IMR-90 (cell line): ENCODE measurements at regions not wholly inside any gene's neighbourhood (a gene's known extent, or its start where the extent isn't known, plus 50 kb on each side); places are given as distances from the start of the nearest gene placed in this dataset.
"Not testable (repeated sequence)": the region's sequence is repeated elsewhere in the genome, so short reads cannot be mapped to it uniquely, and the experiment has no call there.

Experiments
- ATAC-seq: fragments of 200-7000 bp; cut with Tn5 transposase; 2 replicates; pipeline ENCODE4 v1.9.1; 2020; ENCODE audit warnings: low read depth, mild to moderate bottlenecking, moderate library complexity
- BruUV-seq: library from RNA; stranded (reverse); fragments of 400-500 nt; replicated peaks from 2 replicates; lab custom pipeline; 2021; lab: Mats Ljungman, UMichigan
- CTCF ChIA-PET: fragments of 300-600 bp; formaldehyde crosslinking; extraction: SDS; loops from one replicate; lab custom pipeline; 2021; ENCODE audit warnings: antibody characterized with exemption; lab: Yijun Ruan, JAX
- POLR2A ChIA-PET: fragments of 300-600 bp; sonication (Branson Sonifier 250); formaldehyde crosslinking; loops from one replicate; lab custom pipeline; 2022; ENCODE audit warnings: antibody characterized with exemption; ENCODE audit not compliant: unreplicated experiment; lab: Charles Lee
- DNase-seq: peaks from one replicate; pipeline ENCODE4 v3.0.0; 2013
- H2AFZ ChIP-seq: replicated peaks from 2 replicates; pipeline ENCODE3; 2013; ENCODE audit warnings: low read length, mild to moderate bottlenecking; ENCODE audit not compliant: poor library complexity
- H2AK5ac ChIP-seq: 2 replicates; pipeline ENCODE4 v1.6.1; 2013; ENCODE audit warnings: low read depth, low read length, inconsistent platforms
- H2AK9ac ChIP-seq: replicated peaks from 2 replicates; pipeline ENCODE3; 2013; ENCODE audit warnings: mild to moderate bottlenecking, low read depth, low read length, moderate library complexity; ENCODE audit not compliant: poor library complexity
- H2BK120ac ChIP-seq: 2 replicates; pipeline ENCODE4 v1.6.1; 2013; ENCODE audit warnings: low read depth, low read length, inconsistent platforms
- H2BK15ac ChIP-seq: 3 replicates; pipeline ENCODE4 v1.6.1; 2013; ENCODE audit warnings: low read depth, low read length, inconsistent platforms
- H2BK20ac ChIP-seq: 2 replicates; pipeline ENCODE4 v1.6.1; 2013; ENCODE audit warnings: low read depth, mild to moderate bottlenecking, inconsistent platforms, low read length, moderate library complexity
- H2BK5ac ChIP-seq: 2 replicates; pipeline ENCODE4 v1.6.1; 2013; ENCODE audit warnings: mild to moderate bottlenecking, low read depth, low read length, inconsistent platforms; ENCODE audit not compliant: poor library complexity, severe bottlenecking
- H3K14ac ChIP-seq: replicated peaks from 2 replicates; pipeline ENCODE4 v1.6.1; 2013; ENCODE audit warnings: low read depth, low read length, inconsistent platforms
- H3K18ac ChIP-seq: 2 replicates; pipeline ENCODE4 v1.6.1; 2013; ENCODE audit warnings: low read depth, low read length, control low read depth
- H3K23ac ChIP-seq: 2 replicates; pipeline ENCODE4 v1.6.1; 2013; ENCODE audit warnings: low read depth, low read length, inconsistent platforms
- H3K27ac ChIP-seq: 2 replicates; pipeline ENCODE4 v1.5.1; 2013; ENCODE audit warnings: mild to moderate bottlenecking, control low read depth, low read length; ENCODE audit not compliant: insufficient read depth
- H3K27me3 ChIP-seq: 2 replicates; pipeline ENCODE4 v1.6.1; 2013; ENCODE audit warnings: low read length; ENCODE audit not compliant: control insufficient read depth, insufficient read depth
- H3K36me3 ChIP-seq: 2 replicates; pipeline ENCODE4 v1.6.1; 2013; ENCODE audit warnings: low read length, mixed read lengths; ENCODE audit not compliant: control insufficient read depth, insufficient read depth
- H3K4ac ChIP-seq: 2 replicates; pipeline ENCODE4 v1.6.1; 2013; ENCODE audit warnings: low read depth, low read length, inconsistent platforms
- H3K4me1 ChIP-seq: 2 replicates; pipeline ENCODE4 v1.6.1; 2013; ENCODE audit warnings: low read length, mixed read lengths; ENCODE audit not compliant: control insufficient read depth, insufficient read depth
- H3K4me2 ChIP-seq: 2 replicates; pipeline ENCODE4 v1.6.1; 2013; ENCODE audit warnings: low read depth, mild to moderate bottlenecking, control low read depth, low read length, moderate library complexity
- H3K4me3 ChIP-seq: 2 replicates; pipeline ENCODE4 v1.5.1; 2013; ENCODE audit warnings: low read depth, mild to moderate bottlenecking, control low read depth, low read length, moderate library complexity; ENCODE audit not compliant: insufficient read depth
- H3K56ac ChIP-seq: 2 replicates; pipeline ENCODE4 v1.6.1; 2013; ENCODE audit warnings: low read length, inconsistent platforms; ENCODE audit not compliant: insufficient read depth; ENCODE audit errors: extremely low read depth
- H3K79me1 ChIP-seq, 2 experiments: 2 replicates each; pipeline ENCODE4 v1.6.1; 2013; ENCODE audit warnings: low read length in 2 of 2, inconsistent platforms in 1 of 2, low read depth in 1 of 2
- H3K9ac ChIP-seq: 2 replicates; pipeline ENCODE4 v1.6.1; 2013; ENCODE audit warnings: low read depth, low read length, control low read depth
- H3K9me1 ChIP-seq: 2 replicates; pipeline ENCODE4 v1.6.1; 2013; ENCODE audit warnings: low read length, inconsistent platforms; ENCODE audit not compliant: insufficient read depth
- H3K9me3 ChIP-seq: 2 replicates; pipeline ENCODE4 v1.6.1; 2013; ENCODE audit warnings: low read length; ENCODE audit not compliant: control insufficient read depth, insufficient read depth
- H4K20me1 ChIP-seq: 2 replicates; pipeline ENCODE4 v1.6.1; 2013; ENCODE audit warnings: low read length, inconsistent platforms; ENCODE audit not compliant: insufficient read depth
- H4K5ac ChIP-seq: 2 replicates; pipeline ENCODE4 v1.6.1; 2013; ENCODE audit warnings: mild to moderate bottlenecking, low read depth, low read length, control low read depth
- H4K8ac ChIP-seq, 2 experiments: 2 replicates each; pipeline ENCODE4 v1.6.1; 2013; ENCODE audit warnings: low read depth in 2 of 2, low read length in 2 of 2, control low read depth in 1 of 2, inconsistent platforms in 1 of 2
- H4K91ac ChIP-seq: 2 replicates; pipeline ENCODE4 v1.6.1; 2013; ENCODE audit warnings: low read depth, low read length, inconsistent platforms; ENCODE audit not compliant: insufficient read depth
- BHLHE40 ChIP-seq: fragments of 150-350 bp; IDR thresholded peaks from 2 replicates; pipeline ENCODE4 v1.6.1; 2016; ENCODE audit warnings: mild to moderate bottlenecking, low read depth, low read length
- CEBPB ChIP-seq: IDR thresholded peaks from 2 replicates; pipeline ENCODE4 v1.6.1; 2012; ENCODE audit warnings: low read depth, low read length, improper control_type of control experiment
- FOS ChIP-seq: fragments of 150-350 bp; IDR thresholded peaks from 2 replicates; pipeline ENCODE4 v1.6.1; 2016; ENCODE audit warnings: low read depth, low read length
- MAFK ChIP-seq: IDR thresholded peaks from 2 replicates; pipeline ENCODE4 v1.6.1; 2012; ENCODE audit warnings: low read depth, low read length, improper control_type of control experiment
- MXI1 ChIP-seq: IDR thresholded peaks from 2 replicates; pipeline ENCODE4 v1.6.1; 2012; ENCODE audit warnings: low read depth, mild to moderate bottlenecking, low read length, moderate library complexity, borderline replicate concordance
- SMC3 ChIP-seq: fragments of 150-350 bp; IDR thresholded peaks from 2 replicates; pipeline ENCODE4 v1.6.1; 2016; ENCODE audit warnings: low read depth, mild to moderate bottlenecking, antibody characterized with exemption, low read length, moderate library complexity
- WGBS, 2 experiments: methylation state at CpG; one replicate each; pipeline versions ENCODE4 v1.1.5 to v1.1.7; 2013; ENCODE audit warnings: missing lambda C conversion rate in 2 of 2; ENCODE audit not compliant: insufficient read length in 1 of 2; ENCODE audit errors: extremely low coverage in 2 of 2; 5-methylcytosine and 5-hydroxymethylcytosine counted together
- dilution Hi-C: fragments of 300-500 bp; cut with HindIII; formaldehyde crosslinking; loops from one replicate; pipeline ENCODE4 v1.14.3; 2018; ENCODE audit warnings: low sequenced_read_pairs; ENCODE audit not compliant: unreplicated experiment
- in situ Hi-C: fragments of 300-500 bp; cut with MboI; formaldehyde crosslinking; loops from 3 replicates; pipeline ENCODE4 v1.14.3; 2019; ENCODE audit warnings: low sequenced_read_pairs, inconsistent platforms, mixed read lengths
- intact Hi-C: fragments of 100-400 bp; cut with micrococcal nuclease; formaldehyde crosslinking; loops from 2 replicates; pipeline ENCODE4 v1.10.0; 2022

- Histone ChIP-seq H3K14ac (no peak overlapping the region), H3K4ac (no peak overlapping the region), H2AK5ac (no peak overlapping the region), H3K9me3 (no peaks in the 10 kb centered on the region), H4K5ac (no peak overlapping the region), H3K27me3 (no peaks in the 10 kb centered on the region), H2BK120ac (no peak overlapping the region), H2BK15ac (no peak overlapping the region), H3K4me1 (no peaks in the 10 kb centered on the region), H4K91ac (no peak overlapping the region), H4K20me1 (no peaks in the 10 kb centered on the region), H3K27ac (no peak overlapping the region), H3K4me2 (no peak overlapping the region), H3K9me1 (peaks cover 3% of the 10 kb centered on the region; the same call in 1 of the 2 replicates), H3K79me1 (no peaks in the 10 kb centered on the region), H2AFZ (no peak overlapping the region), H2AK9ac (no peak overlapping the region), H3K23ac (no peak overlapping the region), H3K56ac (no peak overlapping the region), H3K36me3 (no peaks in the 10 kb centered on the region), H3K9ac (no peak overlapping the region), H3K4me3 (no peak overlapping the region), H2BK5ac (no peak overlapping the region), H2BK20ac (no peak overlapping the region), H4K8ac (no peak overlapping the region), H3K18ac (no peak overlapping the region)
- peak; percentile 1 for DNase-seq
- dilution Hi-C loops (no loop called here), in situ Hi-C loops (no loop called here), intact Hi-C loops (no loop called here)
- CTCF ChIA-PET: interaction anchor here (0.5 to 0.6 kb wide), 2 partner anchors 10 kb away, joined by 3 read pairs; no protein-coding TSS in a partner anchor
- ATAC-seq: peak; percentile 51
- no TSS peak for BruUV-seq
- TF ChIP-seq FOS (no peak), CEBPB (no peak), BHLHE40 (no peak), MXI1 (no peak), MAFK (no peak), SMC3 (no peak)
- POLR2A ChIA-PET: no interaction called here
- WGBS, 2 experiments: no CpG with 5 or more reads among the region's 2 CpGs
Observed at GRCh38 chr16:72588551-72588950, 416.6 kb upstream of the PMFBP1 start.

- H3K27me3 ChIP-seq, H3K27ac ChIP-seq, H3K4ac ChIP-seq, CTCF ChIA-PET, dilution Hi-C loops, H3K79me1 ChIP-seq, H2BK15ac ChIP-seq, H3K9ac ChIP-seq, BruUV-seq, H3K56ac ChIP-seq, H2AFZ ChIP-seq, H3K9me3 ChIP-seq, POLR2A ChIA-PET, DNase-seq, H4K8ac ChIP-seq, H2BK5ac ChIP-seq, H3K36me3 ChIP-seq, in situ Hi-C loops, H3K23ac ChIP-seq, H3K4me2 ChIP-seq, H3K4me1 ChIP-seq, H2AK9ac ChIP-seq, H4K20me1 ChIP-seq, intact Hi-C loops, H3K4me3 ChIP-seq, ATAC-seq, H2BK20ac ChIP-seq, H3K9me1 ChIP-seq, H2BK120ac ChIP-seq, H3K14ac ChIP-seq, H4K91ac ChIP-seq, H4K5ac ChIP-seq, H2AK5ac ChIP-seq, H3K18ac ChIP-seq: not testable (repeated sequence)
- no CpG with 5 or more reads among the region's 9 CpGs for WGBS, 2 experiments
Observed at GRCh38 chr16:72578061-72578460, 406.1 kb upstream of the PMFBP1 start.
